Caco-2 (cell line): ENCODE measurements at regions not wholly inside any gene's neighbourhood (a gene's known extent, or its start where the extent isn't known, plus 50 kb on each side); places are given as distances from the start of the nearest gene placed in this dataset.

Experiments
- BruUV-seq: library from RNA; stranded (reverse); fragments of 400-500 nt; replicated peaks from 2 replicates; lab custom pipeline; 2021; lab: Mats Ljungman, UMichigan
- CTCF ChIA-PET: fragments of 300-600 bp; sonication (Branson Sonifier 250); formaldehyde crosslinking; loops from one replicate; lab custom pipeline; 2022; ENCODE audit warnings: antibody characterized with exemption; lab: Charles Lee
- POLR2A ChIA-PET: fragments of 300-600 bp; sonication (Branson Sonifier 250); formaldehyde crosslinking; loops from one replicate; lab custom pipeline; 2022; ENCODE audit warnings: antibody characterized with exemption; lab: Charles Lee
- DNase-seq, 2 experiments: peaks; one replicate each; pipeline versions ENCODE4 v3.0.0 to v3.0.0-alpha.2; 2020 to 2022
- H3K27me3 ChIP-seq: replicated peaks from 2 replicates; pipeline ENCODE4 v1.6.0; 2011; ENCODE audit warnings: low read length; ENCODE audit not compliant: control insufficient read depth, insufficient read depth
- H3K36me3 ChIP-seq: 2 replicates; pipeline ENCODE4 v1.5.1; 2011; ENCODE audit warnings: low read length; ENCODE audit not compliant: control insufficient read depth, insufficient read depth
- H3K4me1 ChIP-seq: fragments of 250-450 bp; sonication (Bioruptor Pico); 2 replicates; pipeline ENCODE4 v1.5.1; 2020; ENCODE audit warnings: mild to moderate bottlenecking
- H3K4me3 ChIP-seq: 2 replicates; pipeline ENCODE4 v1.5.1; 2011; ENCODE audit warnings: low read depth, mild to moderate bottlenecking, control low read depth, low read length
- H3K9me3 ChIP-seq: fragments of 250-450 bp; sonication (Bioruptor Pico); 2 replicates; pipeline ENCODE4 v1.5.1; 2020; ENCODE audit warnings: mild to moderate bottlenecking, moderate library complexity
- H3K27ac Mint-ChIP-seq: one replicate; pipeline ENCODE4 v1.8.0; 2022; ENCODE audit warnings: mixed read lengths; ENCODE audit not compliant: unreplicated experiment
- H3K27me3 Mint-ChIP-seq: one replicate; pipeline ENCODE4 v1.8.0; 2022; ENCODE audit warnings: mixed read lengths; ENCODE audit not compliant: insufficient read depth, unreplicated experiment
- H3K36me3 Mint-ChIP-seq: one replicate; pipeline ENCODE4 v1.8.0; 2022; ENCODE audit warnings: mild to moderate bottlenecking, mixed read lengths; ENCODE audit not compliant: insufficient read depth, unreplicated experiment
- H3K4me1 Mint-ChIP-seq: one replicate; pipeline ENCODE4 v1.8.0; 2022; ENCODE audit warnings: low read depth, mixed read lengths; ENCODE audit not compliant: unreplicated experiment
- H3K4me3 Mint-ChIP-seq: one replicate; pipeline ENCODE4 v1.8.0; 2022; ENCODE audit warnings: mild to moderate bottlenecking, moderate library complexity, mixed read lengths; ENCODE audit not compliant: unreplicated experiment
- H3K9me3 Mint-ChIP-seq: one replicate; pipeline ENCODE4 v1.8.0; 2022; ENCODE audit warnings: mixed read lengths; ENCODE audit not compliant: unreplicated experiment
- CTCF ChIP-seq, 2 experiments: fragments of 200-600 bp in 1 of 2; IDR thresholded peaks; 1 replicate in 1 of 2; 2 replicates in 1 of 2; pipeline versions ENCODE4 v1.5.1 to v1.8.0; 2011 to 2022; ENCODE audit warnings: antibody characterized with exemption in 1 of 2, control low read depth in 1 of 2, inconsistent platforms in 1 of 2, low read depth in 1 of 2, low read length in 1 of 2, mild to moderate bottlenecking in 1 of 2, moderate library complexity in 1 of 2; ENCODE audit not compliant: insufficient read depth in 1 of 2, severe bottlenecking in 1 of 2, unreplicated experiment in 1 of 2
- intact Hi-C: fragments of 100-400 bp; cut with micrococcal nuclease; formaldehyde crosslinking; loops from one replicate; pipeline ENCODE4 v1.10.0; 2022; ENCODE audit not compliant: unreplicated experiment

GRCh38 chr20:63082939-63083735 is 76.4 kb upstream of the BHLHE23 start:
- Histone ChIP-seq H3K36me3 (no peaks in the 10 kb centered on the region), H3K9me3 (peaks cover 14% of the 10 kb centered on the region), H3K4me1 (0 out of 2 replicates have a peak, but pooled peaks cover 6% of the 10 kb centered on the region), H3K27me3 (no peaks in the 10 kb centered on the region; the same call in none of the 2 replicates), H3K4me3 (no peak overlapping the region)
- no TSS peak for BruUV-seq
- intact Hi-C loops = loop anchor here (2.0 kb wide), 1 partner anchor 30 kb away; no protein-coding TSS in a partner anchor
- Mint-ChIP-seq H3K36me3 (no peaks in the 10 kb centered on the region), H3K4me3 (no peak overlapping the region), H3K4me1 (no peaks in the 10 kb centered on the region), H3K27me3 (peaks cover 21% of the 10 kb centered on the region), H3K27ac (no peak overlapping the region), H3K9me3 (peaks cover 8% of the 10 kb centered on the region)
- CTCF ChIA-PET = interaction anchor here (1.0 kb wide), 1 partner anchor 89 kb away, joined by 3 read pairs; no protein-coding TSS in a partner anchor
- POLR2A ChIA-PET = no interaction called here
- DNase-seq = peak in 1 of 2 experiments; percentile 49
- TF ChIP-seq CTCF (IDR thresholded peaks at IDR 0.05; ENCODE audit: insufficient read depth in 1 of 2, low read depth in 1 of 2, low read length in 1 of 2, severe bottlenecking in 1 of 2, unreplicated experiment in 1 of 2) = no peak

- intact Hi-C loops = loop anchor here (2.0 kb wide), 1 partner anchor 30 kb away; no protein-coding TSS in a partner anchor
- POLR2A ChIA-PET = no interaction called here
- CTCF ChIA-PET = interaction anchor here (0.6 kb wide), 1 partner anchor 152 kb away, joined by 3 read pairs; no protein-coding TSS in a partner anchor
- peaks cover 21% of the 10 kb centered on the region for H3K9me3 ChIP-seq
- peak; percentile 81 to 92 for DNase-seq
- Mint-ChIP-seq H3K9me3 (peaks cover 15% of the 10 kb centered on the region), H3K27ac (no peak overlapping the region), H3K4me3 (no peak overlapping the region), H3K4me1 (no peaks in the 10 kb centered on the region), H3K36me3 (no peaks in the 10 kb centered on the region), H3K27me3 (peaks cover 18% of the 10 kb centered on the region)
- no peak overlapping the region for H3K4me3 ChIP-seq
- TF ChIP-seq CTCF (IDR thresholded peaks at IDR 0.05; ENCODE audit: insufficient read depth in 1 of 2, low read depth in 1 of 2, low read length in 1 of 2, severe bottlenecking in 1 of 2, unreplicated experiment in 1 of 2) = no peak
- no peaks in the 10 kb centered on the region; the same call in none of the 2 replicates for H3K27me3 ChIP-seq
- no peaks in the 10 kb centered on the region for H3K36me3 ChIP-seq
- no TSS peak for BruUV-seq
- H3K4me1 ChIP-seq = 0 out of 2 replicates have a peak, but pooled peaks cover 6% of the 10 kb centered on the region
Observed at GRCh38 chr20:63082308-63082938, 75.7 kb upstream of the BHLHE23 start.

GRCh38 chr20:63081831-63082230 is 75.1 kb upstream of the BHLHE23 start:
- no peaks in the 10 kb centered on the region for H3K36me3 ChIP-seq
- H3K27me3 ChIP-seq = no peaks in the 10 kb centered on the region; the same call in 1 of the 2 replicates
- BruUV-seq = no TSS peak
- POLR2A ChIA-PET = no interaction called here
- DNase-seq = peak in 1 of 2 experiments; percentile 22
- H3K4me3 ChIP-seq = no peak overlapping the region
- no peak for TF ChIP-seq CTCF (IDR thresholded peaks at IDR 0.05; ENCODE audit: insufficient read depth in 1 of 2, low read depth in 1 of 2, low read length in 1 of 2, severe bottlenecking in 1 of 2, unreplicated experiment in 1 of 2)
- H3K4me3 Mint-ChIP-seq = no peak overlapping the region
- peaks cover 26% of the 10 kb centered on the region for H3K9me3 ChIP-seq
- 0 out of 2 replicates have a peak, but pooled peaks cover 6% of the 10 kb centered on the region for H3K4me1 ChIP-seq
- H3K27me3 Mint-ChIP-seq = peaks cover 15% of the 10 kb centered on the region
- peaks cover 21% of the 10 kb centered on the region for H3K9me3 Mint-ChIP-seq
- intact Hi-C loops = loop anchor here (2.0 kb wide), 1 partner anchor 31 kb away; no protein-coding TSS in a partner anchor
- no peaks in the 10 kb centered on the region for H3K36me3 Mint-ChIP-seq
- no peak overlapping the region for H3K27ac Mint-ChIP-seq
- no peaks in the 10 kb centered on the region for H3K4me1 Mint-ChIP-seq
- CTCF ChIA-PET = interaction anchor here (0.6 kb wide), 1 partner anchor 153 kb away, joined by 3 read pairs; no protein-coding TSS in a partner anchor
